SU-DHL-6 (cell line): ENCODE measurements at regions not wholly inside any gene's neighbourhood (a gene's known extent, or its start where the extent isn't known, plus 50 kb on each side); places are given as distances from the start of the nearest gene placed in this dataset.

ENCODE experiments used
- EZH2phosphoT487 ChIP-seq: fragments of 200-600 bp; sonication (generic), shearing (Covaris generic); conservative IDR thresholded peaks from 2 replicates; pipeline ENCODE4 v1.6.1; 2018; ENCODE audit warnings: mild to moderate bottlenecking, antibody characterized with exemption, low read length, moderate library complexity, mixed read lengths
- TF ChIP-seq, protein P1 (sequence below): fragments of 200-600 bp; sonication (generic); IDR thresholded peaks from one replicate; pipeline ENCODE4 v1.5.1; 2017; ENCODE audit warnings: antibody characterized with exemption, mild to moderate bottlenecking, low read length, moderate library complexity; ENCODE audit not compliant: insufficient read depth, poor library complexity, severe bottlenecking

DNA sequence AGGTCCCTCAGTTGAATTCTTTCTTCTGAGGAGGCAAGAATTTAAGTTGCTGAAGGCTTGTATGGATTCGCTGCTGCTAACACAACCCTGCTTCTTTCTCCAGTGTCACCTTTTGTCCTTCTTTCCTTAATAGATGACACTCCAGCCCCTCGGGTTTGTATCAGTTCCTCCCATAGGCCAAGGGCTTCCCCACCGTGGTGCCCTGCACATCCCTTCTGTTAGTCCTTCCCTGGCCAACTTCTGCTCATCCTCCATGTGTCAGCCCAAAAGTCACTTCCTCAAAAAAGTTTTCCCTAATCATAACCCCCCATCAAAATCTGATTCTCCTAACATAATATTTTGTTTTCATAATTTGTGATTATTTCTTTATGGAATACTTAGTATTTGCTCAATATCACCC, 190.4 kb downstream of the RHOU start:
- TF ChIP-seq, protein P1, sequence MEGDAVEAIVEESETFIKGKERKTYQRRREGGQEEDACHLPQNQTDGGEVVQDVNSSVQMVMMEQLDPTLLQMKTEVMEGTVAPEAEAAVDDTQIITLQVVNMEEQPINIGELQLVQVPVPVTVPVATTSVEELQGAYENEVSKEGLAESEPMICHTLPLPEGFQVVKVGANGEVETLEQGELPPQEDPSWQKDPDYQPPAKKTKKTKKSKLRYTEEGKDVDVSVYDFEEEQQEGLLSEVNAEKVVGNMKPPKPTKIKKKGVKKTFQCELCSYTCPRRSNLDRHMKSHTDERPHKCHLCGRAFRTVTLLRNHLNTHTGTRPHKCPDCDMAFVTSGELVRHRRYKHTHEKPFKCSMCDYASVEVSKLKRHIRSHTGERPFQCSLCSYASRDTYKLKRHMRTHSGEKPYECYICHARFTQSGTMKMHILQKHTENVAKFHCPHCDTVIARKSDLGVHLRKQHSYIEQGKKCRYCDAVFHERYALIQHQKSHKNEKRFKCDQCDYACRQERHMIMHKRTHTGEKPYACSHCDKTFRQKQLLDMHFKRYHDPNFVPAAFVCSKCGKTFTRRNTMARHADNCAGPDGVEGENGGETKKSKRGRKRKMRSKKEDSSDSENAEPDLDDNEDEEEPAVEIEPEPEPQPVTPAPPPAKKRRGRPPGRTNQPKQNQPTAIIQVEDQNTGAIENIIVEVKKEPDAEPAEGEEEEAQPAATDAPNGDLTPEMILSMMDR, result no peak
- no peak for TF ChIP-seq EZH2phosphoT487
